ENCODE measurements at regions not wholly inside any gene's neighbourhood (a gene's known extent, or its start where the extent isn't known, plus 50 kb on each side); places are given as distances from the start of the nearest gene placed in this dataset.

DNA sequence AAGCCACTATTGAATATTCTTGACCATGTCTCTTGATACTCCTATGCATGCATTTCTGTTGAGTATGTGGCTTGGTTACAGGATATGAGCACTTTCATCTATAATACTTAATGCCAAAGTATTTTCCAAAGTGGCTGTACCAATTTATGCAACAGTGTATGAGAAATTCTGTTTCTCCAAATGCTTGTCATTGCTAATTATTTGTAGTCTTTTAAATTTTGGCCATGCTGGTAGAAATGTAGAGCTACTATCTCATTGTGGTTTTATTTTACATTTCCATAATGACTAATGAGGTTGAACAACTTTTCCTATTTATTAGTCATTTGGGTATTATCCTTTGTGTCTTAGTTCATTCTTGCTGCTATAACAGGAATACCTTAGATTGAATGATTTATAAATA is 71.4 kb upstream of the TSPAN2 start:
- TF ChIP-seq ISL1 (CRISPR knock-in tag; IDR thresholded peaks at IDR 0.05), result no peak
- TF ChIP-seq ZFP30 (CRISPR knock-in tag; IDR thresholded peaks at IDR 0.05), result no peak
- TF ChIP-seq, protein P1, sequence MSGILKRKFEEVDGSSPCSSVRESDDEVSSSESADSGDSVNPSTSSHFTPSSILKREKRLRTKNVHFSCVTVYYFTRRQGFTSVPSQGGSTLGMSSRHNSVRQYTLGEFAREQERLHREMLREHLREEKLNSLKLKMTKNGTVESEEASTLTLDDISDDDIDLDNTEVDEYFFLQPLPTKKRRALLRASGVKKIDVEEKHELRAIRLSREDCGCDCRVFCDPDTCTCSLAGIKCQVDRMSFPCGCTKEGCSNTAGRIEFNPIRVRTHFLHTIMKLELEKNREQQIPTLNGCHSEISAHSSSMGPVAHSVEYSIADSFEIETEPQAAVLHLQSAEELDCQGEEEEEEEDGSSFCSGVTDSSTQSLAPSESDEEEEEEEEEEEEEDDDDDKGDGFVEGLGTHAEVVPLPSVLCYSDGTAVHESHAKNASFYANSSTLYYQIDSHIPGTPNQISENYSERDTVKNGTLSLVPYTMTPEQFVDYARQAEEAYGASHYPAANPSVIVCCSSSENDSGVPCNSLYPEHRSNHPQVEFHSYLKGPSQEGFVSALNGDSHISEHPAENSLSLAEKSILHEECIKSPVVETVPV (CRISPR knock-in tag; IDR thresholded peaks at IDR 0.05), result no peak
- TF ChIP-seq RARB (CRISPR knock-in tag; IDR thresholded peaks at IDR 0.05), result no peak
- TF ChIP-seq, protein P2, sequence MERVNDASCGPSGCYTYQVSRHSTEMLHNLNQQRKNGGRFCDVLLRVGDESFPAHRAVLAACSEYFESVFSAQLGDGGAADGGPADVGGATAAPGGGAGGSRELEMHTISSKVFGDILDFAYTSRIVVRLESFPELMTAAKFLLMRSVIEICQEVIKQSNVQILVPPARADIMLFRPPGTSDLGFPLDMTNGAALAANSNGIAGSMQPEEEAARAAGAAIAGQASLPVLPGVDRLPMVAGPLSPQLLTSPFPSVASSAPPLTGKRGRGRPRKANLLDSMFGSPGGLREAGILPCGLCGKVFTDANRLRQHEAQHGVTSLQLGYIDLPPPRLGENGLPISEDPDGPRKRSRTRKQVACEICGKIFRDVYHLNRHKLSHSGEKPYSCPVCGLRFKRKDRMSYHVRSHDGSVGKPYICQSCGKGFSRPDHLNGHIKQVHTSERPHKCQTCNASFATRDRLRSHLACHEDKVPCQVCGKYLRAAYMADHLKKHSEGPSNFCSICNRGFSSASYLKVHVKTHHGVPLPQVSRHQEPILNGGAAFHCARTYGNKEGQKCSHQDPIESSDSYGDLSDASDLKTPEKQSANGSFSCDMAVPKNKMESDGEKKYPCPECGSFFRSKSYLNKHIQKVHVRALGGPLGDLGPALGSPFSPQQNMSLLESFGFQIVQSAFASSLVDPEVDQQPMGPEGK (CRISPR knock-in tag; IDR thresholded peaks at IDR 0.05; ENCODE audit: borderline replicate concordance), result no peak; the same call in 1 of the 2 replicates
- TF ChIP-seq OSR1 (CRISPR knock-in tag; IDR thresholded peaks at IDR 0.05), result 0 out of 2 replicates have a peak, but pooled peaks have one; percentile 50
- no peak for TF ChIP-seq PPARA (CRISPR knock-in tag; IDR thresholded peaks at IDR 0.05; ENCODE audit: borderline replicate concordance)
- no peak for TF ChIP-seq ZNF8 (CRISPR knock-in tag; IDR thresholded peaks at IDR 0.05)
- TF ChIP-seq, protein P3, sequence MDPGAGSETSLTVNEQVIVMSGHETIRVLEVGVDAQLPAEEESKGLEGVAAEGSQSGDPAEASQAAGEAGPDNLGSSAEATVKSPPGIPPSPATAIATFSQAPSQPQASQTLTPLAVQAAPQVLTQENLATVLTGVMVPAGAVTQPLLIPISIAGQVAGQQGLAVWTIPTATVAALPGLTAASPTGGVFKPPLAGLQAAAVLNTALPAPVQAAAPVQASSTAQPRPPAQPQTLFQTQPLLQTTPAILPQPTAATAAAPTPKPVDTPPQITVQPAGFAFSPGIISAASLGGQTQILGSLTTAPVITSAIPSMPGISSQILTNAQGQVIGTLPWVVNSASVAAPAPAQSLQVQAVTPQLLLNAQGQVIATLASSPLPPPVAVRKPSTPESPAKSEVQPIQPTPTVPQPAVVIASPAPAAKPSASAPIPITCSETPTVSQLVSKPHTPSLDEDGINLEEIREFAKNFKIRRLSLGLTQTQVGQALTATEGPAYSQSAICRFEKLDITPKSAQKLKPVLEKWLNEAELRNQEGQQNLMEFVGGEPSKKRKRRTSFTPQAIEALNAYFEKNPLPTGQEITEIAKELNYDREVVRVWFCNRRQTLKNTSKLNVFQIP (CRISPR knock-in tag; IDR thresholded peaks at IDR 0.05; ENCODE audit: borderline replicate concordance, low read depth), result no peak
- TF ChIP-seq ZC3H10 (CRISPR knock-in tag; IDR thresholded peaks at IDR 0.05), result peak; percentile 80
- no peak for TF ChIP-seq ZFP3 (CRISPR knock-in tag; IDR thresholded peaks at IDR 0.05)
- TF ChIP-seq, protein P4, sequence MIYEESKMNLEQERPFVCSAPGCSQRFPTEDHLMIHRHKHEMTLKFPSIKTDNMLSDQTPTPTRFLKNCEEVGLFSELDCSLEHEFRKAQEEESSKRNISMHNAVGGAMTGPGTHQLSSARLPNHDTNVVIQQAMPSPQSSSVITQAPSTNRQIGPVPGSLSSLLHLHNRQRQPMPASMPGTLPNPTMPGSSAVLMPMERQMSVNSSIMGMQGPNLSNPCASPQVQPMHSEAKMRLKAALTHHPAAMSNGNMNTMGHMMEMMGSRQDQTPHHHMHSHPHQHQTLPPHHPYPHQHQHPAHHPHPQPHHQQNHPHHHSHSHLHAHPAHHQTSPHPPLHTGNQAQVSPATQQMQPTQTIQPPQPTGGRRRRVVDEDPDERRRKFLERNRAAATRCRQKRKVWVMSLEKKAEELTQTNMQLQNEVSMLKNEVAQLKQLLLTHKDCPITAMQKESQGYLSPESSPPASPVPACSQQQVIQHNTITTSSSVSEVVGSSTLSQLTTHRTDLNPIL (CRISPR knock-in tag; IDR thresholded peaks at IDR 0.05; ENCODE audit: low read depth), result no peak
- no peak for TF ChIP-seq CSDC2 (CRISPR knock-in tag; IDR thresholded peaks at IDR 0.05)

Measured in SK-N-SH treated with all-trans-retinoic acid at 6 μM for 48 hours (cell line).